GM18951 (cell line): ENCODE measurements at regions not wholly inside any gene's neighbourhood (a gene's known extent, or its start where the extent isn't known, plus 50 kb on each side); places are given as distances from the start of the nearest gene placed in this dataset.
"Not testable (repeated sequence)": the region's sequence is repeated elsewhere in the genome, so short reads cannot be mapped to it uniquely, and the experiment has no call there.

Source experiments
- in situ Hi-C: fragments of 300-500 bp; cut with MboI; formaldehyde crosslinking; loops from one replicate; pipeline ENCODE4 v1.12.0; 2022; ENCODE audit warnings: low sequenced_read_pairs, mixed read lengths, inconsistent platforms; ENCODE audit not compliant: unreplicated experiment

GRCh38 chr2:87194254-87194999, 172.8 kb upstream of the PLGLB1 start:
- in situ Hi-C loops = not testable (repeated sequence)

- in situ Hi-C loops = not testable (repeated sequence)
Measured at GRCh38 chr2:87196720-87197388, 175.2 kb upstream of the PLGLB1 start.

GRCh38 chr2:87198422-87198821, 176.8 kb upstream of the PLGLB1 start:
- in situ Hi-C loops = not testable (repeated sequence)

GRCh38 chr2:87199228-87199627, 177.6 kb upstream of the PLGLB1 start:
- in situ Hi-C loops = not testable (repeated sequence)

GRCh38 chr2:87204569-87205147, 183.0 kb upstream of the PLGLB1 start:
- in situ Hi-C loops = not testable (repeated sequence)

GRCh38 chr2:87212938-87213337, 191.3 kb upstream of the PLGLB1 start:
- in situ Hi-C loops = not testable (repeated sequence)

- in situ Hi-C loops = not testable (repeated sequence)
Measured at GRCh38 chr2:87217005-87217404, 195.4 kb upstream of the PLGLB1 start.

GRCh38 chr2:87217741-87218410, 196.2 kb upstream of the PLGLB1 start:
- in situ Hi-C loops = not testable (repeated sequence)

- in situ Hi-C loops = not testable (repeated sequence)
Measured at GRCh38 chr2:87220651-87221050, 199.0 kb upstream of the PLGLB1 start.

GRCh38 chr2:87222131-87222530, 200.5 kb upstream of the PLGLB1 start:
- in situ Hi-C loops = not testable (repeated sequence)

GRCh38 chr2:87223873-87224272, 202.2 kb upstream of the PLGLB1 start:
- in situ Hi-C loops = not testable (repeated sequence)

- in situ Hi-C loops = not testable (repeated sequence)
Measured at GRCh38 chr2:87229091-87229689, 207.5 kb upstream of the PLGLB1 start.

- in situ Hi-C loops = not testable (repeated sequence)
Measured at GRCh38 chr2:87229964-87230363, 208.3 kb upstream of the PLGLB1 start.

GRCh38 chr2:87235333-87235981, 213.8 kb upstream of the PLGLB1 start:
- in situ Hi-C loops = not testable (repeated sequence)

GRCh38 chr2:87237570-87238336, 216.1 kb upstream of the PLGLB1 start:
- in situ Hi-C loops = not testable (repeated sequence)

GRCh38 chr2:87239558-87240215, 218.0 kb upstream of the PLGLB1 start:
- in situ Hi-C loops = not testable (repeated sequence)

- in situ Hi-C loops = not testable (repeated sequence)
Measured at GRCh38 chr2:87246066-87246717, 224.5 kb upstream of the PLGLB1 start.

- in situ Hi-C loops = not testable (repeated sequence)
Measured at GRCh38 chr2:87252046-87252445, 230.4 kb upstream of the PLGLB1 start.
